Activated naive CD8-positive, alpha-beta T cell treated with anti-CD3 and anti-CD28 coated beads for 36 hours (primary cell): ENCODE measurements at regions not wholly inside any gene's neighbourhood (a gene's known extent, or its start where the extent isn't known, plus 50 kb on each side); places are given as distances from the start of the nearest gene placed in this dataset.

Experiments used
- DNase-seq: peaks from one replicate; pipeline ENCODE4 v3.0.0; 2021
- H3K27ac Mint-ChIP-seq: one replicate; pipeline ENCODE4 v1.8.0; 2022; ENCODE audit warnings: mild to moderate bottlenecking, moderate library complexity, mixed read lengths
- H3K27me3 Mint-ChIP-seq: one replicate; pipeline ENCODE4 v1.8.0; 2022; ENCODE audit warnings: mild to moderate bottlenecking, mixed read lengths
- H3K36me3 Mint-ChIP-seq: one replicate; pipeline ENCODE4 v1.8.0; 2021; ENCODE audit warnings: mild to moderate bottlenecking, mixed read lengths
- H3K4me1 Mint-ChIP-seq: one replicate; pipeline ENCODE4 v1.8.0; 2021; ENCODE audit warnings: mixed read lengths
- H3K4me3 Mint-ChIP-seq: one replicate; pipeline ENCODE4 v1.8.0; 2022; ENCODE audit warnings: mild to moderate bottlenecking, moderate library complexity, mixed read lengths
- H3K9me3 Mint-ChIP-seq: one replicate; pipeline ENCODE4 v1.8.0; 2022; ENCODE audit warnings: mixed read lengths

GRCh38 chr9:13970018-13970417, 343.9 kb downstream of the NFIB start:
- Mint-ChIP-seq H3K27ac (no peak overlapping the region), H3K4me1 (no peaks in the 10 kb centered on the region), H3K9me3 (peaks cover 1% of the 10 kb centered on the region), H3K4me3 (no peak overlapping the region), H3K36me3 (no peaks in the 10 kb centered on the region), H3K27me3 (no peaks in the 10 kb centered on the region)
- DNase-seq: no peak

- H3K27me3 Mint-ChIP-seq: no peaks in the 10 kb centered on the region
- no peak overlapping the region for H3K4me3 Mint-ChIP-seq
- no peak for DNase-seq
- no peaks in the 10 kb centered on the region for H3K4me1 Mint-ChIP-seq
- no peaks in the 10 kb centered on the region for H3K36me3 Mint-ChIP-seq
- peaks cover 1% of the 10 kb centered on the region for H3K9me3 Mint-ChIP-seq
- H3K27ac Mint-ChIP-seq: no peak overlapping the region
Measured at GRCh38 chr9:13967438-13967837, 346.5 kb downstream of the NFIB start.

GRCh38 chr9:13967011-13967410, 346.9 kb downstream of the NFIB start:
- Mint-ChIP-seq H3K27me3 (no peaks in the 10 kb centered on the region), H3K36me3 (no peaks in the 10 kb centered on the region), H3K27ac (no peak overlapping the region), H3K9me3 (peaks cover 1% of the 10 kb centered on the region), H3K4me3 (no peak overlapping the region), H3K4me1 (no peaks in the 10 kb centered on the region)
- no peak for DNase-seq

GRCh38 chr9:13963005-13963653, 350.8 kb downstream of the NFIB start:
- no peaks in the 10 kb centered on the region for H3K9me3 Mint-ChIP-seq
- H3K27me3 Mint-ChIP-seq: no peaks in the 10 kb centered on the region
- H3K36me3 Mint-ChIP-seq: no peaks in the 10 kb centered on the region
- H3K4me1 Mint-ChIP-seq: no peaks in the 10 kb centered on the region
- no peak for DNase-seq
- no peak overlapping the region for H3K4me3 Mint-ChIP-seq
- H3K27ac Mint-ChIP-seq: no peak overlapping the region

GRCh38 chr9:13962006-13962405, 351.9 kb downstream of the NFIB start:
- Mint-ChIP-seq H3K4me1 (no peaks in the 10 kb centered on the region), H3K9me3 (no peaks in the 10 kb centered on the region), H3K36me3 (no peaks in the 10 kb centered on the region), H3K27me3 (no peaks in the 10 kb centered on the region), H3K27ac (no peak overlapping the region), H3K4me3 (no peak overlapping the region)
- no peak for DNase-seq

GRCh38 chr9:13960011-13960765, 353.8 kb downstream of the NFIB start:
- no peak overlapping the region for H3K4me3 Mint-ChIP-seq
- no peaks in the 10 kb centered on the region for H3K9me3 Mint-ChIP-seq
- no peaks in the 10 kb centered on the region for H3K4me1 Mint-ChIP-seq
- no peak for DNase-seq
- no peaks in the 10 kb centered on the region for H3K36me3 Mint-ChIP-seq
- no peaks in the 10 kb centered on the region for H3K27me3 Mint-ChIP-seq
- no peak overlapping the region for H3K27ac Mint-ChIP-seq

DNA sequence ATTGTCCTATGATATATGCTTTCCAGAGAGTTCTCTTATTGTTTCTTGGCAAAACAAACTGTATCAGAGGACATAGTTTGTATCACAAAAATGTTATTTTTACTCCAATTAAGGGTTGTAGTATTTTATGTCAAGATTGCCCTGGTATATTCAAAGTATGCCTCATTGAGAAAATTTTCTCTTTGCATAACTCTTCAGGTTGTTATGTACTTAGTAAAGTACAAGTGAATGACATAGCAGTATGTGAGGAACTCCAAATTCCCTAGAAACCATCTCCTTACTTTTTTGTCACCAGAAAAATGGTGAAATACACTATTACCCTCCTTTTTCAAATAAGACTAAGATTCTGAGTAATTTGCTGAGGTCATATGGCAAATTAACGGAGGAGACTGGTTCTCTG, 355.3 kb downstream of the NFIB start:
- no peak for DNase-seq
- Mint-ChIP-seq H3K4me1 (no peaks in the 10 kb centered on the region), H3K36me3 (no peaks in the 10 kb centered on the region), H3K27ac (no peak overlapping the region), H3K27me3 (no peaks in the 10 kb centered on the region), H3K4me3 (no peak overlapping the region), H3K9me3 (no peaks in the 10 kb centered on the region)

DNA sequence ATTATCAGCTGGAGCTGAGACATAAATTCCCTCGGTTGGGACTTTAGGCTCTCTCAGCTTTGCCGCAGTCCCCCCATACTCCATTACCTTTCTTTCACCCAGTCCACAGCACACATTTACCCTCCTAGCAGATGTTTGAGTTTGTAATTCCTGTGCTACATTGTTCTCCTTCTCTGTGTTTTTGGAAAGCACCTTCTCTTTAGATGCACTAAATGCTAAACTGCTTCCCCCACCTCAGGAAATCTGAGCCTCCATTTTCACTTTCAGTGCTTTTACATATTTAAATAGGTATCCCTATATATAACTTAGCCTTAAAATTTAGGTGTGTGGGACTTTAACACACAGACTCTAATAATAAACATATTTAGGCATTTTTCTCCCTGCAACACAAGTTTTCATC, 356.9 kb downstream of the NFIB start:
- Mint-ChIP-seq H3K4me3 (no peak overlapping the region), H3K27ac (no peak overlapping the region), H3K27me3 (no peaks in the 10 kb centered on the region), H3K36me3 (no peaks in the 10 kb centered on the region), H3K4me1 (no peaks in the 10 kb centered on the region), H3K9me3 (no peaks in the 10 kb centered on the region)
- no peak for DNase-seq

GRCh38 chr9:13956107-13956506, 357.8 kb downstream of the NFIB start:
- H3K4me3 Mint-ChIP-seq: no peak overlapping the region
- no peak overlapping the region for H3K27ac Mint-ChIP-seq
- H3K9me3 Mint-ChIP-seq: no peaks in the 10 kb centered on the region
- DNase-seq: no peak
- H3K36me3 Mint-ChIP-seq: no peaks in the 10 kb centered on the region
- H3K27me3 Mint-ChIP-seq: no peaks in the 10 kb centered on the region
- no peaks in the 10 kb centered on the region for H3K4me1 Mint-ChIP-seq

DNA sequence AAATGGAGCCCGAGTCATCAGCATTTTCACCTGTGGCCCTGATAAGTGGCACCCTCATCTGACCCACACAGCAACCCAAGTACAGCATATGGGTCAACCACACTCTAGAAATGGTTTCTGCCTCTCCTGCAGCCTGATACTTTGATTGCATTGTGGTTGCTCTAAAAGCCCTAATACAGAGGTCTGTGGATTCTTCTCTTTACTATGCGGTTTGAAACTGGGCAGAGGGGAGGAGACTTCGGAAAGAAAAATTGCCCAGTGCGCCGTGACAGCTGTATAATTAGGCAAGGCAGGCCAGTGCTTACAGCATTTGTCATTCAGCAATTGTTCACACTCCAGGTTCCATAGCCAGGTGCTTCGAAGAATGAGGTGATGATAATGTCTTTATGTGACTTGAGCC, 361.0 kb downstream of the NFIB start:
- no peaks in the 10 kb centered on the region for H3K9me3 Mint-ChIP-seq
- DNase-seq: no peak
- H3K27ac Mint-ChIP-seq: no peak overlapping the region
- no peaks in the 10 kb centered on the region for H3K27me3 Mint-ChIP-seq
- H3K4me3 Mint-ChIP-seq: no peak overlapping the region
- no peaks in the 10 kb centered on the region for H3K36me3 Mint-ChIP-seq
- no peaks in the 10 kb centered on the region for H3K4me1 Mint-ChIP-seq

GRCh38 chr9:13948037-13948436, 365.9 kb downstream of the NFIB start:
- DNase-seq: no peak
- H3K36me3 Mint-ChIP-seq: no peaks in the 10 kb centered on the region
- H3K27ac Mint-ChIP-seq: no peak overlapping the region
- H3K4me3 Mint-ChIP-seq: no peak overlapping the region
- no peaks in the 10 kb centered on the region for H3K4me1 Mint-ChIP-seq
- no peaks in the 10 kb centered on the region for H3K27me3 Mint-ChIP-seq
- no peaks in the 10 kb centered on the region for H3K9me3 Mint-ChIP-seq

- Mint-ChIP-seq H3K4me1 (no peaks in the 10 kb centered on the region), H3K27ac (no peak overlapping the region), H3K9me3 (no peaks in the 10 kb centered on the region), H3K36me3 (no peaks in the 10 kb centered on the region), H3K4me3 (no peak overlapping the region), H3K27me3 (no peaks in the 10 kb centered on the region)
- DNase-seq: no peak
Measured at GRCh38 chr9:13943176-13943575, 370.8 kb downstream of the NFIB start.

- no peak for DNase-seq
- no peaks in the 10 kb centered on the region for H3K36me3 Mint-ChIP-seq
- no peak overlapping the region for H3K27ac Mint-ChIP-seq
- H3K4me1 Mint-ChIP-seq: no peaks in the 10 kb centered on the region
- no peaks in the 10 kb centered on the region for H3K27me3 Mint-ChIP-seq
- no peaks in the 10 kb centered on the region for H3K9me3 Mint-ChIP-seq
- H3K4me3 Mint-ChIP-seq: no peak overlapping the region
Measured at GRCh38 chr9:13942695-13943094, 371.2 kb downstream of the NFIB start.

DNA sequence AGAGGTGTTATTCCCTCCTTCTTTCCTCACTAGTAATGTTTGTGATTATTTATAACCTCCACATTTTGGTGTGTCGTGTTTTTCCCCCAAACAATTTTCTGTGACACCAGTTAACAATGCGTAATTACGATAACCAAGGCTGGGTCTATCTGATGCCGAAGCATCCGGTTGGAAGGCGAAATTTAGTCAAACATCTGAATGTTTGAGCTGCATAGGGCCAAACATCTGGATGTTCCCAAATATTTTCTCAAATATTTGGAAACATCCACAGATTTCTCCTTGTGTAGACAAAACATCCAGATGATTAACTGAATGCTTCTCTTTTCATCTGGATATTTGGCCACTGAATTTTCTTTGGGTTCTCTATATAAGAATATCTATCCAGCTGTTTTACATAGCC, 371.7 kb downstream of the NFIB start:
- Mint-ChIP-seq H3K36me3 (no peaks in the 10 kb centered on the region), H3K4me3 (no peak overlapping the region), H3K4me1 (no peaks in the 10 kb centered on the region), H3K27ac (no peak overlapping the region), H3K9me3 (no peaks in the 10 kb centered on the region), H3K27me3 (no peaks in the 10 kb centered on the region)
- no peak for DNase-seq

DNA sequence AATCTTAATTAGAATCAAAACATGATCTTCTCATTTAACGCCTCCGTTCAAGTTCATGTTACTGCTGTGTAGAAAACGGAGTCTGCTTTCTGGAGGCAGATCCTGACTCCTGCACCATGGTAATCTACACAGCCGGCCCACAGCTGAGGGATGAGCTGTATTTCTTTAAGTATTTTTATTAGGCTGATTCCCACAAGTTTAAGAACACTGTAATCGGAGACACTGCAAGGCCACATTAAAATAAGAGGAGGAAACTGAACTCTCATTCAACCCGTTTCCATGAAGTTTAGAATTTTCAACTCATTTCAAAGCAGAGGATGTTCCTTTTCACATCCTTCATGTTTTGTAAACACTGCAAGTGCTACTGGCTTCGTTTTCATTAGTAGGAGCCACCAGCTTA, 372.2 kb downstream of the NFIB start:
- no peaks in the 10 kb centered on the region for H3K9me3 Mint-ChIP-seq
- no peaks in the 10 kb centered on the region for H3K4me1 Mint-ChIP-seq
- no peak overlapping the region for H3K27ac Mint-ChIP-seq
- no peak overlapping the region for H3K4me3 Mint-ChIP-seq
- no peaks in the 10 kb centered on the region for H3K27me3 Mint-ChIP-seq
- no peaks in the 10 kb centered on the region for H3K36me3 Mint-ChIP-seq
- DNase-seq: no peak
